C4-2B (cell line): ENCODE measurements at regions not wholly inside any gene's neighbourhood (a gene's known extent, or its start where the extent isn't known, plus 50 kb on each side); places are given as distances from the start of the nearest gene placed in this dataset.

Source experiments
- ZFX ChIP-seq: fragments of 450-650 bp; IDR thresholded peaks from 2 replicates; pipeline ENCODE4 v1.6.1; 2017
- TF ChIP-seq, protein P1 (sequence below): fragments of 450-650 bp; conservative IDR thresholded peaks from 2 replicates; pipeline ENCODE4 v1.5.1; 2017; ENCODE audit warnings: mild to moderate bottlenecking

DNA sequence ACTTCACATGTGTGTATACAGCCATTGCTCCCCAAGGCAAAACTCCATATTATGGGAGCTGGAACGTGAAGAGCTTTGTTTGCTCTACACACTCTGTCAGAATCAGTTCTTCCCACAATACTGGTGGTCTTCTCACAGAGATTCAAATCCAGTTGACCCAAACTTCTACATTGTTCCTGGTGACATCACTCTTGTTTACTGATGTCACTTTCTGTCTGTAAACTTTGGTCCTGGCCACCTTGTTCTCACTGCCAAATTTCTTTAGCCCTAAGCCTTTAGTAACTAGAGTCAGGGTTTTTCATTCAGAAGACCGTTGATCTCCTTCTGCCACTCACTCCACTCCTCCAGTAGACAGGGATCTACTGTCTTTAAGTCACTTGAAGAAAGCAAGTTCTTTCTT is 386.0 kb upstream of the ZEB2 start:
- TF ChIP-seq, protein P1, sequence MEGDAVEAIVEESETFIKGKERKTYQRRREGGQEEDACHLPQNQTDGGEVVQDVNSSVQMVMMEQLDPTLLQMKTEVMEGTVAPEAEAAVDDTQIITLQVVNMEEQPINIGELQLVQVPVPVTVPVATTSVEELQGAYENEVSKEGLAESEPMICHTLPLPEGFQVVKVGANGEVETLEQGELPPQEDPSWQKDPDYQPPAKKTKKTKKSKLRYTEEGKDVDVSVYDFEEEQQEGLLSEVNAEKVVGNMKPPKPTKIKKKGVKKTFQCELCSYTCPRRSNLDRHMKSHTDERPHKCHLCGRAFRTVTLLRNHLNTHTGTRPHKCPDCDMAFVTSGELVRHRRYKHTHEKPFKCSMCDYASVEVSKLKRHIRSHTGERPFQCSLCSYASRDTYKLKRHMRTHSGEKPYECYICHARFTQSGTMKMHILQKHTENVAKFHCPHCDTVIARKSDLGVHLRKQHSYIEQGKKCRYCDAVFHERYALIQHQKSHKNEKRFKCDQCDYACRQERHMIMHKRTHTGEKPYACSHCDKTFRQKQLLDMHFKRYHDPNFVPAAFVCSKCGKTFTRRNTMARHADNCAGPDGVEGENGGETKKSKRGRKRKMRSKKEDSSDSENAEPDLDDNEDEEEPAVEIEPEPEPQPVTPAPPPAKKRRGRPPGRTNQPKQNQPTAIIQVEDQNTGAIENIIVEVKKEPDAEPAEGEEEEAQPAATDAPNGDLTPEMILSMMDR, result no peak
- TF ChIP-seq ZFX, result no peak
